ENCODE measurements at regions not wholly inside any gene's neighbourhood (a gene's known extent, or its start where the extent isn't known, plus 50 kb on each side); places are given as distances from the start of the nearest gene placed in this dataset.

DNA sequence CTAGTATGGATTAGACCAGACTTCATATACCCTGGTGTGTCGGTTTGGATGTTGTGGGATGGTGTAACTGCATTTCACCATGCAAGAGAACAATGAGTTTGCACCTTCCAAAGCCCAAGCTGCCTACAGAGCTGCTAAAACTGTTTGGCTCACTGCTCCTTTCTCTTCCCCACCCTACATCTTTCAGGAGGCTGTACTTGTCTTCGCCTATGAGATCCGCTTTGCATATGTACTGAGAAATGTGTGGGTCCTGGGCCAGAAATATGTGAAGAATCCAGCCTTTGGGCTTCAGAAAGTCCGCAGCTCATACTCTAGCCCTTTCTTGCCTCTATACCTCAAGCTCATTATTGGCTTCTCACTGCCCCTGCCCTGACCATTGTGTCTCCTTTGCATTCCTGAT lies 1060.0 kb downstream of the NTRK3 start:
- TF ChIP-seq, protein P1, sequence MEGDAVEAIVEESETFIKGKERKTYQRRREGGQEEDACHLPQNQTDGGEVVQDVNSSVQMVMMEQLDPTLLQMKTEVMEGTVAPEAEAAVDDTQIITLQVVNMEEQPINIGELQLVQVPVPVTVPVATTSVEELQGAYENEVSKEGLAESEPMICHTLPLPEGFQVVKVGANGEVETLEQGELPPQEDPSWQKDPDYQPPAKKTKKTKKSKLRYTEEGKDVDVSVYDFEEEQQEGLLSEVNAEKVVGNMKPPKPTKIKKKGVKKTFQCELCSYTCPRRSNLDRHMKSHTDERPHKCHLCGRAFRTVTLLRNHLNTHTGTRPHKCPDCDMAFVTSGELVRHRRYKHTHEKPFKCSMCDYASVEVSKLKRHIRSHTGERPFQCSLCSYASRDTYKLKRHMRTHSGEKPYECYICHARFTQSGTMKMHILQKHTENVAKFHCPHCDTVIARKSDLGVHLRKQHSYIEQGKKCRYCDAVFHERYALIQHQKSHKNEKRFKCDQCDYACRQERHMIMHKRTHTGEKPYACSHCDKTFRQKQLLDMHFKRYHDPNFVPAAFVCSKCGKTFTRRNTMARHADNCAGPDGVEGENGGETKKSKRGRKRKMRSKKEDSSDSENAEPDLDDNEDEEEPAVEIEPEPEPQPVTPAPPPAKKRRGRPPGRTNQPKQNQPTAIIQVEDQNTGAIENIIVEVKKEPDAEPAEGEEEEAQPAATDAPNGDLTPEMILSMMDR (IDR thresholded peaks at IDR 0.05) = no peak
- TF ChIP-seq POLR2A (IDR thresholded peaks at IDR 0.05) (no peak), POLR2AphosphoS5 (IDR thresholded peaks at IDR 0.05) (no peak)

Measured in breast epithelium (tissue), 3 donors.